ENCODE measurements at regions not wholly inside any gene's neighbourhood (a gene's known extent, or its start where the extent isn't known, plus 50 kb on each side); places are given as distances from the start of the nearest gene placed in this dataset.
"Not testable (repeated sequence)": the region's sequence is repeated elsewhere in the genome, so short reads cannot be mapped to it uniquely, and the experiment has no call there.

DNA sequence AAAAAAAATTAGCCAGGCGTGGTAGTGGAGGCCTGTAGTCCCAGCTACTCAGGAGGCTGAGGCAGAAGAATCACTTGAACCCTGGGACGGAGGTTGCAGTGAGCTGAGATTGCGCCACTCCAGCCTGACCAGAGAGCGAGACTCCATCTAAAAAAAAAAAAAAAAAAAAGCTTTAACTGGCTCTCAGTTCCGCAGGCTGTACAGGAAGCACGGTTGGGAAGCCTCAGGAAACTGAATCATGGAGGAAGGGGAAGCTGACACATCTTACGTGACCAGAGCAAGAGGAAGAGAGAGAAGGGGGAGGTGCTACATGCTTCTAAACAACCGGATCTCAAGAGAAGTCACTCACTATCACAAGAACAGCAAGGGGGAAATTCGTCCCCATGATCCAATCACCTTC lies 505.6 kb upstream of the SLC8A1 start:
- DNase-seq, result no peak

DNA sequence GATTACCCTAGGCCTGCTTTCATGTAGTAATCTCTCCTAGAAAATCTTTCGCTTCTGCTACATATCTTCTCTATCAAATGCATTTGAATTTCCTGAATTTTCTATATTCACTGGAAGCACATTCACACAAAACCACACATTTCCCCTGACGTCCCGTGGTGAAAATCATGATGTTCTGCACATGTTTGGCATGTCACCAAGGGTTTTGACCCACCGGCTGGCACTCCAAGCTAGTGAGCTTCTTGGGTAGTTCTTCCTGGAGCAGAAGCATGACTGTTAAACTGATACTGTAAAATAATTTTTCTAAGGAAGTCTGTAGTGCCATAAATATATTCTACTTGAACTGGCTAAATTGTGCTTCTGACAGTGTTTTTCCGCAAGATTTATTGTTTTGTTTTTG lies 510.1 kb upstream of the SLC8A1 start:
- DNase-seq, result no peak

DNA sequence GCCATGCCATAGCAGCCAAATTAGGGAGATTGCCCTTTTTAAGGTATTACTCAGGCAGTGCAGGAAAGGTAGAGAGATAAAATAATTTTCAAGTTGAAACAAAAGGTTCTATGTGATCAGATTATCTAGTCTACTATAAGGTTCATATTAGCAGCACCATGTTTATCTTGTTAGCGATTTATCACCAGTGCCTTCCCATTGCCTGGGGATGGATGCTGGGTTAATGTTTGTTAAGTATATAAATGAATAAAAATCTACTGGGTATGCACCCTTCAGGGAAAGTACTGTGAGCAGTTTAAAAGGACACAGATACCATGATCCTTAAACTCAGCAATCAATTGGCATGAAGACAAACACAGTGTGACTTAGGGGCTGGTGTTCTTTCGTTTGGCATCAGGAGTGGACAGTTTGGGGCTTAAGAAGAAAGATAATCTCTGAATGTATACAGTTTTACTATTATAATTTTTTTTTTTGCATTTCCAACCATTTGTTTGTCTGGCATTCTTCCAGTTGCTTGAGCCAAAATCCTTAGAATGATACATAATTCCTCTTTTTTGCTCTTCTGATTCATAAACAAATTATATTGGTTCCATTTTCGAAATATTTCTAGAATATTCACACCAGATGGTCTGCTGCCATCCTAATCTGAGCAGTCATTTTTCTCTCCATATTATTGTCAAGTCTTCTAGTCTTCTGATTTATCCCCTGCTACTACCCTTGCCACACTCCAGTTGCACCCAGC lies 512.8 kb upstream of the SLC8A1 start:
- DNase-seq, result no peak

DNA sequence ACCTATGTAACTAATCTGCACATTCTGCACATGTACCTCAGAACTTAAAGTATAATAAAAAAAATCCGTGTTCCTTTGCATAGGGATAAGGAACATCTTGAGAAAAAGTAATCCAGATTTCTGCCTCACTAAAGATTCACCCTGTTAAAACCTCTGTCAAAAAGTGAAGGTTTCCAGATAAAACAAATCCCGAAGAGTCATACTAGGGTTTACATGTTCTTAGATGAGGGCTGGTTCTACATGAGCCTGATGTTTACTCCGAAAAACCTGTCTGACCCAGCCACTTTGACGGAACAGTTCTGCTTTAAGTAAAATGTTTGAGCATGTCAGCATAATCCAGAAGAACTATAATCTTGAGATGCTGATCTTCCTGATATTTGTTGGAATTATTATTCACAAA lies 515.6 kb upstream of the SLC8A1 start:
- DNase-seq, result no peak

DNA sequence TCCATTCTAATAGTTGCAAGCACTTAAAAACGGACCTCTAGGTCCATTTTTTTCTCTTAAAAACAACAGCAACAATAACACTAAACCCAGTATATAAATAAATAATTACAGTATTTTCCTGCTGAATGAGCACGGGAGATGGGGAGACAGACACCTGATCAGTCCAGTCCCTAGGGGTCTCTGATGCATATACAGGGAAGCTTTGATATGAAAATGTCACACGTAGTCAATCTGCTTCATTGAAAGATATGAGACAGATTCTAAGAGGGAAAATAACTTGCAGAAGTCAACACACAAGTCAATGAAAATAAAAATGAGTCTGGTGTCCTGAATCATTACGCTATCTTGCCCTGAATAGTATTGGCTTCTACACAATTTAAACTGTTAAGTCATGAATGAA lies 523.3 kb upstream of the SLC8A1 start:
- no peak for DNase-seq

DNA sequence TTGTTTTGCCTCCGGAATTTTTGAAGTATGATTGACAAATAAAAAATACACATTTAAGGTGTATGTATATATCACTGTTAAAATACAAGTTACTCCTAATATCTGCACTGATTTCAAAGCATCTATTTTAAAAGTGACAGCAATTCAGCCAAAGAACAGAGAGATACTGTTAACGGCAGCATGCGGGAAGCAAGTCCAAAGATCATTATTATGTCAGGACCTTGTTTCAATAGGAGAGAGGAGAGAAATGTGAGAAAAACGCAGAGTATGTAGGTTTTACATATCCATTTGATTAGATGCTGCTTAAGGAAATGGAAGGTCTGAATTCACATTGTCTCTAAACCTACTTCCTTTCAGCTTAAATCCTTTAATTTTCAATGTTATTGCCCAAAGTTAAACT lies 545.5 kb upstream of the SLC8A1 start:
- no peak for DNase-seq

DNA sequence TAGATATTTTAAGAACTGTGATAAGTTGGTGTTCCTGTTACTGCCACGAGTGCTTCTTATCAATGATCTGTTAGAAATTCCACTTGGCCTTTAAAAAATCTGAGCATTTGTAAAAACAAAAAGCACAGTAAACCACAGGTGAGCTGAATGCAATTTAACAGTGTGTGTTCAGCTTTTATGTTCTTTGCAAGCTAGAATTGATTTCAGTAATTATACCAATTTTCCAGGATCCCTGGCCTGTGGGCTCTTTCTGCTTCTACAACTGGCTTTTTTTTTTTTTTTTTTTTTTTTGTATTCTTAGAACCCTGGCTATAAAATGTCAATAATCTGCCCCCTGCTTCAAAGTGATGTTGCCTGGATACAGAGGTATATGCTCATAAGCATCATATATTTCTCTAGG lies 548.5 kb upstream of the SLC8A1 start:
- no peak for DNase-seq

DNA sequence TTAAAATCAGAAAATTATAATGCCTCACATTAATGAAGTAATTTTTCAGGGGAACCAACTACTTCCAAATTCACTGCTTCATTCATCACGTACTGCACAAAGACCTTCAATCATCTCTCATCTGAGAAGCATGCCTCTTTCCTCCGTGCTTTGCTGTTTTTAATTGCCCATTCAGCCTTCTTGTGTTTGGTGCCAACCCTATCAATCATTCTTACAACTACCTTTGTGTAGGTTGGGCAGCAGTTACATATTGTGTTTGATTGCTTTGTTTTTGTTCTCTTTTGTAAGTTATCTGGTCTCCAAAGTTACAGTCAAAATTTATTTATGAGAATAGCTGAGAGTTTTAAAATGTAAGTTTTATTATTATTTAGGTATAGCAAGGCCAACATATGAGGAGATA lies 549.0 kb upstream of the SLC8A1 start:
- DNase-seq, result no peak

DNA sequence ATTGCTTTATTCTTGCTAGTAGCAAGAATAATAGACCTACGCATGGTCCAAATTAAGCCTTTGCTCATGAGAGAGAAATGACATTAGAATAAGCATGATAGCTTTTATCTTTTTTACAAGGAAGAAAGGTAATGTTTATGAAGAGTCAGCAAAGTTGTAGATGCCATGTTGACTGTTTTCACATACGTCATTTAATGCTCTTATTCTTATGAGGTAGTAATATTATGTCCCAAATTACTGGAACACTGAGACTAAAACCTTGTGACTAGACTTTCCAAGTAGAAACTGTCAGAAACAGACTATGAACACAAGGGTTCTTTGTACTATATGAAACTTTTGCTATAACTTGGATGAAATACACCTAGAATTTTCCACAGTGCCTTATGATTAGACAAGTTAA lies 552.8 kb upstream of the SLC8A1 start:
- DNase-seq, result no peak

DNA sequence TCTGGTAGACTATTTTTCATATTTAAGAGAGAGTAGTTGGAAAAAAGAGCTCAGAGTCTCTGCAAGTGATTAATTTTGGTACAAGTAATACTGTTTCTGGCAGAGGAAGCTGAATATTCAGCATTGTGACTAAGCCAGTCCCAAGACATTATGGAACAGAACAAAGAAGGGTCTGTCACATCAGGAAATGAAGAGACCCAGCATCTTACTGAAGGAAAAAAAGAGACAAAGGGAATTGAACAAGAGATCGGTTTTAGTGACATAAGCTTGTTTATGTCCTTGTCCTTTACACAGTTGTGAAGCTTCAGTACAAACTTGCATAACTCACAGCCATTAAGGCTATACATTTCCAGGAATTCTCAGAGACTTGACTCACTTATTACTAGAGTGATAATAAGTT lies 568.5 kb upstream of the SLC8A1 start:
- DNase-seq, result no peak

DNA sequence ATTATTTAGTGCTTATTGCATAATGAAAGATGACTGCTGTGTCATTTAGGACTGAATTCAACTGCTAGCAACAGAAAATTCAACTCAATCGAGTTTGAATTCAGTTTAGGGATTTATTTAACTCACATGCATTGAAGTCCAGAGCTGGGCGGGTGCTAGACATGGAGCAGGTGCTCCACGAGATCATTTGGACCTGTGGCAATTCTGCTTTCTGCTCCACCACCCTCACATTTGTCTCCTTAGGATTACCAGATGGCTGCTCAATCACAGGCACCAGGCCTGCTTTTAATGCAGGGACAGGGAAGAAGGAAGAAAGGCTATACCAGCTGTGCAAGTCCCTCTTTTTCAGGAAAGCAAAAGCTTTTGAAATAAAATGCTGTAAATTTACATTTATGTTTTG lies 572.9 kb upstream of the SLC8A1 start:
- DNase-seq, result no peak

DNA sequence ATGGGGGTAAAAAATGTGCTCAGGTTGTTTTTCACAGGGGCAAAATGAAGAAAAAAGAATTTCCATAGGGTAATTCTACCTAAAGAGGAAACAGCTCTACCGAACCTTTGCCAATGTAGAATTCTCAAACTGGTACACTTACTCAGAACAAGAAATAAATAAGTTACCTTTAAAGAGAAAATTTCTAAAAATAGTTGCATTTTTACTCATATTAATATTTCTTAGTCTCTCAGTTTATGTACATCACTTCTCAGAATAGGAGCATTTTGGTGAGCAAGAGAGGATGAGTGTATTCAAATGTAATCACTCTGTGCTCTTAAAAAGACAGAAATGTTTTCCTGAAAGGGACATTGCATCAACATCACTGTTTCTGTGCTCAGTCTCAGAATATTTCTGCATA lies 574.7 kb upstream of the SLC8A1 start:
- no peak for DNase-seq

DNA sequence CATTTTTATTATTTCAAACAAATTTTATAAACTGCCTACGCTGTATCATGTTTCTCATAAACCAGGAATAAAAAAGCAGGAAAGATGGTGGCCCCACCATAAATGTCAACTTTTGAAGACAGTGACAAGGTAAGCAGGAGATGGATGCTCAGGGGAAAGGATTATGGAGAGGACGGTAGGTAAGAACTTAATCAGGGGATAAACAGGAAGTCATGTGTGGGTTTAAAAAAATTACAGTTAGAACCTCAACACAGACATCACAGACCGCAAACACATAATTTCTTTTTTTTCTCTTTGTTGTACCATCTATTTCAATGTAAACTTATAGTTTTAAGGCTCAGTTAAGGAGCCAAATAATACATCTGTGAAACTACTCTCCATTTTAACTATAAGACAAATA lies 575.2 kb upstream of the SLC8A1 start:
- DNase-seq, result no peak

DNA sequence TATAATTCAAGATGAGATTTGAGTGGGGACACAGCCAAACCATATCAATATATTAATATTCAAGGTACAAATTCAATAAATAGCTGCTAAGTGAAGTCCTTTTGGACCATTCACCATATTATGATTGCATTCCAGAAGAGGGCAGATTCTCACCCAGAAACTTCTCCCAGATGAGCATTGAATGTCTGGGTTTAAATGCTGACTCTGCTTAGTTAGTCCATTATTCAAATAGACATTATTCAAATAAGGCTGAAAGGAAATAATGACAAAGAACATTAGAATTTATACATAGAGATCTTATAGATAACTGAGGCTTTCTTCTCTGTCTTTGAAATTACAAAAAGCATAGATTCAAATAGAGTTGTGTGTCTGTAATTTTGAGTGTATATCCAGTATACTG lies 579.4 kb upstream of the SLC8A1 start:
- no peak for DNase-seq

DNA sequence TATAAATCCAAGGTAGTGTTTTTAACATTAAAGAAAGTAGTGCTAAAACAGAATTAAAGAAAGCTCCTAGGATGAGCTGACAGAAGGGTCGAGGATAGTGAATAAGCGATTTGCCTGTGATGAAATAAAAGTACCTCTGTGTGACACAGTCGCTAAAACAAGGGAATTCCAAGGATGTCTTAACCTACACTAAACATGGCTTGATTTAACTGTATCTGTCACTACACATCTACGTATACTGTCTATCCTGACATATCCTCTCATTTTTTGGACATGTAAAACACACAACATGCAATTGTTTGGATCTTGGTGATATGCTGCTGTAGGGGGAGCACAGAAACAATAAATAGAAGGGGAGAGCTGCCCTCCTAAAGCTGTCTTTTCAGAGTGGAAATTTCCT lies 580.8 kb upstream of the SLC8A1 start:
- DNase-seq, result no peak

DNA sequence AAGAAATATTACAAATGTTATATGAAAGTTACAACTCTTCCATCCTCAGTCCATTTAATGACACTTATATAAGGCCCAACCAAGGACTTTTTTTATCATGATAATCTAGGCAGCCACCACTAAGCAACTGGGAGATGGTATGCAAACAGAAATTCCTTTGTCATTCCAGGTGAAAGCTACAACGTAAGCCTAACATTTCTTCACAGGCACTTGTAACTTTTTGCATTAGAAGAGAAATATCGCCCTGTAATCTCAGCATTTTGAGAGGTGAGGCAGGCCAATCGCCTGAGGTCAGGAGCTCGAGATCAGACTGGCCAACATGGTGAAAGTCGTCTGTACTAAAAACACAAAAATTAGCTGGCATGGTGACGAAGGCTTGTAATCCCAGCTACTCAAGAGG lies 581.2 kb upstream of the SLC8A1 start:
- no peak for DNase-seq

DNA sequence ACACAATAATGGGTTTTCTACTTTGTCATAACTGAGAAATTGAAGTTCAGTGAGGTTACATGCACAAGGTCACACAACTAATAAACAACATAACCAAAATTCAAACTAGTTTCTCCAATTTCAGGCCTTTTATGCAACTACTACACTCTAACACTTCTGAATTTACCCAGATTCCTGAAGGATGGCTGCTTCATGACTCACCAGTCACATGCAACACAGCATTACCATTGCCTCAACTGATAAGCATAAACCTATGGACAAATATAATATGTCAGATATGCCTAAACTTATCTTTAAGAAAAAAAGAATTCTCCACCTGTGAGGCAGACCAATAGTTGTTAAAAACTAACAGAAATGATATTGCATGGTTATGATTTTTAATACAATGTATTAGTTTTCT lies 586.5 kb upstream of the SLC8A1 start:
- no peak for DNase-seq

DNA sequence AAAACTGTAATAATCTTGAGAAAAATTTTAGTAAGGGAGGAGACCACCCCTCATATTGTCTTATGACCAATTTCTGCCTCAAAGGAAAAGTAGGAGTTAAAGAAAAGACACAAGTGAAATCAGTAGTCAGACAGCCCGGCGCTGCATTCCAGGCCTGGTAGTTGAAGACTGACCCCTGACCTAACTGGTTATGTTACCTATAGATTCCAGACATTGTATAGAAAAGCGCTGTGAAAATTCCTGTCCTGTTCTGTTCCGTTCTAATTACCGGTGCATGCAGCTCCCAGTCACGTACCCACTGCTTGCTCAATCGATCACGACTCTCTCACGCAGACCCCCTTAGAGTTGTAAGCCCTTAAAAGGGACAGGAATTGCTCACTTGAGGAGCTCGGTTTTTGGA lies 587.9 kb upstream of the SLC8A1 start:
- not testable (repeated sequence) for DNase-seq

DNA sequence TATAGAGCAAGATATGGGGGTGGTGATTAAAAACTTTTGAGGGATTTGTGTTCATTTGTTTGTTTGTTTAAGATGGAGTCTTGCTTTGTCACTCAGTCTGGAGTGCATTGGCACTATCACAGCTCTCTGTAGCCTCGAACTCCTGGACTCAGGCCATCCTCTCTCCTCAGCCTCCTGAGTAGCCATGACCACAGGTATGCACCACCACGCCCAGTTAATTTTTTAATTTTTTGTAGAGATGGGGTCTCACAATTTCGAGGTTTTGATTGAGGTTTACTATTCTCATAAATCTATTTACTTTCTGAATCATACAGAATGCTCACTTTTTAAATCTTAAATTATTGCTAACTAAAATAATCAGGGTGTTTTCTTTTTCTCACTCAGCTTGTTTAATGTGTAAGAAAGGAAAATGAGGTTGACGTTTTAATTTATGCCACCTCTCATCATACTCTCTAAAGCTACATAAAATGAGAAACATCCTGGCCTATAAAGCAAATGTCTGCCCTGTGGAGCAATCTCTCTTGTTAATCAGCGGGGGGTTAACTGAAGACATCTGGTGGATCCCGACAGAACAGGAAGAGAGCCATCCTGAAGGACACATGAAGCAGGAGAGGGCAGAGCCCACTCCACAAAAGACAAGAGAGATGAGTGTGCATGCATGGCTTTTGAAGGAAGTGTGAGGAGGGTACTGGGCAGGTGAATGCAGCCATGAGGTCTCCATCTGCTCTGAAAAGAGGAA lies 589.1 kb upstream of the SLC8A1 start:
- DNase-seq, result no peak

DNA sequence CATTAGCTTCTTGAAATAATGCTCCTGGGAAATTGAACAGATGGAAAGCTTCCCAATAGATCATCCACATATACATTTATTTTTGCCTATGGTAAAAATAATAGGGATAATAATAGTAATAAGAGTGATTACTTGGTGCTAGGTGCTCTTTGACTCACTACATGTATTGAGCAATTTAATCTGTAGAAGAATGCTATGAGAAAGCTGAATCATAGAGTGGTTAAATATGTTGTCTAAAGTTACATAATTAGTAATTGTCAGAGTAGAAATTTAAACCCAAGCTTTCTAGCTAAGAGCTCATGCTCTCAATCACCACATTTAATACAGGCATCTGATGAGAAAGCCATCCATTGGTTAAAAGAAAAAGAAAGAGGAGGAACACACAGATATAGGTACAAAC lies 590.5 kb upstream of the SLC8A1 start:
- no peak for DNase-seq

DNA sequence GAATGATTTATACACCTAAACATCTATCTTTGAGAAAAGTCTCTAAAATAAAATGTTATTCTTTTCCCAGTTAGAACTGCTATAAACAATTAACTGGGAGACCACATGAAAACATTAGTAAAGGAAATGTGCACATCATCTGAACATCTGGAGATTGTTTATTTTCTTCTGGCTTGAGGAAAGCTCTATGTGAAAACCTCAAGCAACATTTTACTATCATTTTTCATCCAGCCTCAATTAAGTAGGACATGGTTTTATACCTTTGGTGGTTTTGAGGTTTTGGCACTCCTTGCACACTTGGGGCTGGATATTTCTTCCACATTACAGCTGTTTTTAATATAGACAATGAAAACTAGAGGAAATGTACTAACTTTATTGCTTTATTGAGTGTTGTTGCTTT lies 609.5 kb upstream of the SLC8A1 start:
- no peak for DNase-seq

DNA sequence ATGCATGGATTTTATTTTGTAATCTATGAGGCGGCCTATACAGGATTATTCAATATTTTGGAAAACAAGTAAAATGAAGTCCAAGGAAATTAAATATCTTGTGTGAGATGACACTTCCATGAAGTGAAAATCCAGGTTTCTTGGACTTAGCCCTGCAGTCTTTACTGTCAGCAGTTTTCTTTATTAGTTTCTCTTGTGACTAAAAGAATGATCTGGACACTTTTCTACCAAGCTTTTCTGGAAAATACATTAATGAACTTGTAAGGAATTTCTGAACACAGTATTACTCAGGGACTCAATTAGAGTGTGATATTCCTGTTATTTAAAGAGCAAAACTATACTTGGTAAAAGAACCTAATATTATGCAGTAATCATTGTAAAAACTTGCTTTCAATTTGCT lies 610.4 kb upstream of the SLC8A1 start:
- no peak for DNase-seq

DNA sequence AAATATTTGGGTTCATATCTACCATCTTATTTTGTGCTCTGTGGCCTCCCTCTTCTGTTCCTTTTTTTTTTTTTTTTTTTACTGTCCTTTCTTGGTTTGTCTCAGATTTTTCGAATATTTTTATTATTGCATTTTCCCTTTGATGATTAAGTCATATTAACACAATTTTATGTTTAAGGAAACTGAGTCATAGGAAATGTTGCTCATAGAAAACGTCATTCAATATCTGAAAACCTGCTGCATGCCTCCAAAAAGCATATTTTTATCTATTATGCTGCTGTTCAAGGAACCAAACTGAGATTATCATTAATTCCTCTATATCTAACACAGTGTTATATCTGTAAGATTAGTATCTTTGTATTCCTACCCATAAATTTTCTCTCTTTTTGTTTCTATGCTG lies 614.3 kb upstream of the SLC8A1 start:
- DNase-seq, result no peak

DNA sequence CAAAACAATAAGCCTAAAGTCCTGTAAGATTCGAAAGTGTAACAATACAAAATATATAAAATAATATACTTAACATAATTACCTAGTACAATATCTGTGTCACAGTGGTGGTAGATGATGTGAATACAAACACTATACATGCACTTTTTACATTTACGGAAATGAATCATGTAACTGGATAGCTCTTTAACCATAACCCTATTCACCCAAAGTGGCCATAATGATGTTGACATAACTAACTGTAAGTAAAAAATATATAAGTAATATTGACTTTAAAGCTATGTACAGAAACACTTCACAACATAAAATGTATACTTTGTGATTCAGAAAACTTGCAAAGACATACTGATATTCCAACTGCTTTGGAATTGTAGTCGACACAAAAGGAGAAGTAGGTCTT lies 616.9 kb upstream of the SLC8A1 start:
- DNase-seq, result no peak

DNA sequence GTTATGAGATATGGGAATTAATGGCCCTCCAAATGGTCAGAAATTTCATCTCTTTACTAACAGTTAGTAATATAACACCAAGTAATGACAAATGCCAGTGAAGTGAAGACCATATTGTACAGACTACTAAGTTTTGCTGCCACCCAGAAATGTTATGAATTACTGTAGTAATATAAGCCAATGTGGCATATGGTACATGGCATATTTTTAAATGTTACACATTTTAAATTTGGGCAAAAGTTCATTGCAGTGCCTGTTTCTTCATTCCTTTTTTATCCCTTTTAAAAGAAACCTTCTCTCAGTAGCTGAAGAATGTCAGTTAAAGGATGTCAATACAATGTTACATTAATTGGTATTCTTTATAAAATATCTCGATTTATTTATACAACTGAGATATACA lies 626.5 kb upstream of the SLC8A1 start:
- DNase-seq, result no peak
